HCT116 (cell line): ENCODE measurements at regions not wholly inside any gene's neighbourhood (a gene's known extent, or its start where the extent isn't known, plus 50 kb on each side); places are given as distances from the start of the nearest gene placed in this dataset.

ENCODE experiments used
- POLR2AphosphoS5 ChIP-seq: IDR thresholded peaks from 2 replicates; pipeline ENCODE4 v1.6.1; 2011; ENCODE audit warnings: mild to moderate bottlenecking, low read depth, low read length, moderate library complexity
- TF ChIP-seq, protein P1 (sequence below), 3 experiments: fragments of 200-600 bp in 1 of 3; sonication (generic) in 1 of 3; IDR thresholded peaks in 2 of 3; conservative IDR thresholded peaks in 1 of 3; 2 replicates each; pipeline ENCODE4 v1.5.1; 2012 to 2017; ENCODE audit warnings: low read depth in 2 of 3, low read length in 2 of 3, antibody characterized with exemption in 1 of 3, borderline replicate concordance in 1 of 3, control low read depth in 1 of 3, mild to moderate bottlenecking in 1 of 3, mixed read lengths in 1 of 3, mixed run types in 1 of 3, moderate library complexity in 1 of 3; ENCODE audit not compliant: insufficient read depth in 1 of 3
- TF ChIP-seq, protein P2 (sequence below): IDR thresholded peaks from 2 replicates; pipeline ENCODE4 v1.6.1; 2012
- TF ChIP-seq, protein P3 (sequence below): IDR thresholded peaks from 2 replicates; pipeline ENCODE4 v1.6.1; 2012; ENCODE audit warnings: low read depth

DNA sequence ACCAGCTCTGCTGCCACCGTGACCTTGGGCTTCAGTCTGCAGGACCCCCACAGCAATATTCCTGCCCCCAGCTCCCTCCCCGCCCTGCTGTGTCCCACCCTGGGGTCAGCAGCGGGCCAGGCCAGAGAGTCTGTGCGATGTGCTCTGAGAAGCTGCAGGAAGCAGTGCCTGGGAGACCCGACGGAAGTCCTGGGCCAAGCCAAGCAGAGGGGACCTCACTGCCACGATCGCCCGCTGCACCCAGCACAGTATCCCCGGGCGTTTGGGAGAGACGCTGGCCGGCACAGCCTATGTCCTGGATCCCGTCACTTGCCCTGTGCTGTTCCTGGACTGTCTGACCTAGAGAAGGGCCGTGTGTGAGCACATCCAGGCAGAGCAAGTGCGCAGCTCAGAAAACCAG, 106.6 kb upstream of the TTC34 start:
- TF ChIP-seq, protein P1, sequence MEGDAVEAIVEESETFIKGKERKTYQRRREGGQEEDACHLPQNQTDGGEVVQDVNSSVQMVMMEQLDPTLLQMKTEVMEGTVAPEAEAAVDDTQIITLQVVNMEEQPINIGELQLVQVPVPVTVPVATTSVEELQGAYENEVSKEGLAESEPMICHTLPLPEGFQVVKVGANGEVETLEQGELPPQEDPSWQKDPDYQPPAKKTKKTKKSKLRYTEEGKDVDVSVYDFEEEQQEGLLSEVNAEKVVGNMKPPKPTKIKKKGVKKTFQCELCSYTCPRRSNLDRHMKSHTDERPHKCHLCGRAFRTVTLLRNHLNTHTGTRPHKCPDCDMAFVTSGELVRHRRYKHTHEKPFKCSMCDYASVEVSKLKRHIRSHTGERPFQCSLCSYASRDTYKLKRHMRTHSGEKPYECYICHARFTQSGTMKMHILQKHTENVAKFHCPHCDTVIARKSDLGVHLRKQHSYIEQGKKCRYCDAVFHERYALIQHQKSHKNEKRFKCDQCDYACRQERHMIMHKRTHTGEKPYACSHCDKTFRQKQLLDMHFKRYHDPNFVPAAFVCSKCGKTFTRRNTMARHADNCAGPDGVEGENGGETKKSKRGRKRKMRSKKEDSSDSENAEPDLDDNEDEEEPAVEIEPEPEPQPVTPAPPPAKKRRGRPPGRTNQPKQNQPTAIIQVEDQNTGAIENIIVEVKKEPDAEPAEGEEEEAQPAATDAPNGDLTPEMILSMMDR (IDR thresholded peaks at IDR 0.05 in 2 of 3, conservative IDR thresholded peaks at IDR 0.05 in 1 of 3; ENCODE audit: borderline replicate concordance in 1 of 3, insufficient read depth in 1 of 3, low read depth in 2 of 3, low read length in 2 of 3): no peak
- TF ChIP-seq POLR2AphosphoS5: no peak
- TF ChIP-seq, protein P2, sequence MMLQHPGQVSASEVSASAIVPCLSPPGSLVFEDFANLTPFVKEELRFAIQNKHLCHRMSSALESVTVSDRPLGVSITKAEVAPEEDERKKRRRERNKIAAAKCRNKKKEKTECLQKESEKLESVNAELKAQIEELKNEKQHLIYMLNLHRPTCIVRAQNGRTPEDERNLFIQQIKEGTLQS: no peak
- TF ChIP-seq, protein P3, sequence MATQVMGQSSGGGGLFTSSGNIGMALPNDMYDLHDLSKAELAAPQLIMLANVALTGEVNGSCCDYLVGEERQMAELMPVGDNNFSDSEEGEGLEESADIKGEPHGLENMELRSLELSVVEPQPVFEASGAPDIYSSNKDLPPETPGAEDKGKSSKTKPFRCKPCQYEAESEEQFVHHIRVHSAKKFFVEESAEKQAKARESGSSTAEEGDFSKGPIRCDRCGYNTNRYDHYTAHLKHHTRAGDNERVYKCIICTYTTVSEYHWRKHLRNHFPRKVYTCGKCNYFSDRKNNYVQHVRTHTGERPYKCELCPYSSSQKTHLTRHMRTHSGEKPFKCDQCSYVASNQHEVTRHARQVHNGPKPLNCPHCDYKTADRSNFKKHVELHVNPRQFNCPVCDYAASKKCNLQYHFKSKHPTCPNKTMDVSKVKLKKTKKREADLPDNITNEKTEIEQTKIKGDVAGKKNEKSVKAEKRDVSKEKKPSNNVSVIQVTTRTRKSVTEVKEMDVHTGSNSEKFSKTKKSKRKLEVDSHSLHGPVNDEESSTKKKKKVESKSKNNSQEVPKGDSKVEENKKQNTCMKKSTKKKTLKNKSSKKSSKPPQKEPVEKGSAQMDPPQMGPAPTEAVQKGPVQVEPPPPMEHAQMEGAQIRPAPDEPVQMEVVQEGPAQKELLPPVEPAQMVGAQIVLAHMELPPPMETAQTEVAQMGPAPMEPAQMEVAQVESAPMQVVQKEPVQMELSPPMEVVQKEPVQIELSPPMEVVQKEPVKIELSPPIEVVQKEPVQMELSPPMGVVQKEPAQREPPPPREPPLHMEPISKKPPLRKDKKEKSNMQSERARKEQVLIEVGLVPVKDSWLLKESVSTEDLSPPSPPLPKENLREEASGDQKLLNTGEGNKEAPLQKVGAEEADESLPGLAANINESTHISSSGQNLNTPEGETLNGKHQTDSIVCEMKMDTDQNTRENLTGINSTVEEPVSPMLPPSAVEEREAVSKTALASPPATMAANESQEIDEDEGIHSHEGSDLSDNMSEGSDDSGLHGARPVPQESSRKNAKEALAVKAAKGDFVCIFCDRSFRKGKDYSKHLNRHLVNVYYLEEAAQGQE: no peak
